ENCODE measurements at regions not wholly inside any gene's neighbourhood (a gene's known extent, or its start where the extent isn't known, plus 50 kb on each side); places are given as distances from the start of the nearest gene placed in this dataset.
A peak's percentile ranks its signal among the peaks of the same experiment; 100 is the strongest.

DNA sequence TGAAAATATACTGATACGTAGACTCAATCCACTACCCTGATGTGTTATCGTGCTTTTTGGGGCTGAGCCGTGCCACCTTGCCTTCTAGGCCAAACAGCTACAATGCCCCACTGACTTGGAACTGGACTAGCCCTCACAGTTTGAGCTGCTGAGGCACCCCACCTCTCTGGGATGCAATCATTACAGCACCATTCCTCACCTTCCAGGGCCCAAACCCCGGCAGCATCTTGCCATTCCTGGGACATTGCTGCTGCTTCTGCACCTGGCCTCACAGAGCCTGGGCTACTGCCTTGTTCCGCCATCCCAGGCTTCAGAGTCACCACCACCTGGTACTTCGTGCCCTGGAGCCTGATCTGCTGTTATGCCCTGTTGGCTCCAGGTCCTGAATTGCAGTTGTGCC is 89.5 kb upstream of the SNCAIP start:
- Histone ChIP-seq H3K36me3 (ENCODE audit: low read depth) (no peaks in the 10 kb centered on the region), H3K4me3 (ENCODE audit: severe bottlenecking) (no peak overlapping the region), H3K27me3 (ENCODE audit: insufficient read depth, poor library complexity, severe bottlenecking) (peaks cover 5% of the 10 kb centered on the region), H3K9me3 (ENCODE audit: severe bottlenecking) (no peaks in the 10 kb centered on the region), H3K27ac (ENCODE audit: poor library complexity, severe bottlenecking) (no peak overlapping the region), H3K4me1 (ENCODE audit: insufficient read depth, poor library complexity, severe bottlenecking) (no peaks in the 10 kb centered on the region)
- ATAC-seq (ENCODE audit: low read depth) (no peak), DNase-seq (ENCODE audit: low spot score) (no peak)
- TF ChIP-seq, protein P1, sequence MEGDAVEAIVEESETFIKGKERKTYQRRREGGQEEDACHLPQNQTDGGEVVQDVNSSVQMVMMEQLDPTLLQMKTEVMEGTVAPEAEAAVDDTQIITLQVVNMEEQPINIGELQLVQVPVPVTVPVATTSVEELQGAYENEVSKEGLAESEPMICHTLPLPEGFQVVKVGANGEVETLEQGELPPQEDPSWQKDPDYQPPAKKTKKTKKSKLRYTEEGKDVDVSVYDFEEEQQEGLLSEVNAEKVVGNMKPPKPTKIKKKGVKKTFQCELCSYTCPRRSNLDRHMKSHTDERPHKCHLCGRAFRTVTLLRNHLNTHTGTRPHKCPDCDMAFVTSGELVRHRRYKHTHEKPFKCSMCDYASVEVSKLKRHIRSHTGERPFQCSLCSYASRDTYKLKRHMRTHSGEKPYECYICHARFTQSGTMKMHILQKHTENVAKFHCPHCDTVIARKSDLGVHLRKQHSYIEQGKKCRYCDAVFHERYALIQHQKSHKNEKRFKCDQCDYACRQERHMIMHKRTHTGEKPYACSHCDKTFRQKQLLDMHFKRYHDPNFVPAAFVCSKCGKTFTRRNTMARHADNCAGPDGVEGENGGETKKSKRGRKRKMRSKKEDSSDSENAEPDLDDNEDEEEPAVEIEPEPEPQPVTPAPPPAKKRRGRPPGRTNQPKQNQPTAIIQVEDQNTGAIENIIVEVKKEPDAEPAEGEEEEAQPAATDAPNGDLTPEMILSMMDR (IDR thresholded peaks at IDR 0.05; ENCODE audit: poor library complexity, severe bottlenecking) = no peak

DNA sequence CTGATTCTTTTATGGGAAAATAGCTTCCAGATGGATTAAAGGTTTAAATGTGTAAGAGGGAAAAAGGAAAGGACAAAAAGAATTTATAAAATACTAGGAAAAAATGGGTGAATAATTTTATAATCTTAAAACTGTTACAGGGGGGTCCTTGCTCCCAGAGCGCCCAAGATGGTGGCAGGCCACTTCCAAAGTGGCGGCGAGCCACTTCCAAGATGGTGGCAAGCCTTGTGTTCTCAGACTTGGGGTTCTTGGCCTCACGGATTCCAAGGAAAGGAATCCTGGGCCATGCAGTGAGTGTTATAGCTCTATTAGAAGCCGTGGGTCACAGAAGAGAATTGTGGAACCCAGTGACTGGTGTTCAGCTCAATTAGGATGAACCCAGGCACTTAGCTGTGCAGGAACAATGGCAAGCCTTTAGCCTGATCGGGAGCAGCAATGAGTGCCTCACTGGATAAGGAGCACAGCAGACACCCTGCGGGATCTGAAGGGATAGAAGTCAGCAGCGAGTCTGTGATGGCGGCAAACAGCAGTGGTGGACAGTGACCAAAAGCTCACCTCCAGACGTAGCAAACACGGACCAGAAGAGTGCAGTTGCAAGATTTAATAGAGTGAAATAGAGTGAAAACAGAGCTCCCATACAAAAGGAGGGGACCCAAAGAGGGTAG is 83.2 kb upstream of the SNCAIP start:
- H3K4me3 ChIP-seq (ENCODE audit: severe bottlenecking) = no peak overlapping the region
- H3K27ac ChIP-seq (ENCODE audit: poor library complexity, severe bottlenecking) = no peak overlapping the region
- TF ChIP-seq, protein P1 (IDR thresholded peaks at IDR 0.05; ENCODE audit: poor library complexity, severe bottlenecking) = no peak
- no peaks in the 10 kb centered on the region for H3K36me3 ChIP-seq (ENCODE audit: low read depth)
- ATAC-seq (ENCODE audit: low read depth) (no peak), DNase-seq (ENCODE audit: low spot score) (no peak)
- no peaks in the 10 kb centered on the region for H3K4me1 ChIP-seq (ENCODE audit: insufficient read depth, poor library complexity, severe bottlenecking)
- no peaks in the 10 kb centered on the region for H3K27me3 ChIP-seq (ENCODE audit: insufficient read depth, poor library complexity, severe bottlenecking)
- no peaks in the 10 kb centered on the region for H3K9me3 ChIP-seq (ENCODE audit: severe bottlenecking)

DNA sequence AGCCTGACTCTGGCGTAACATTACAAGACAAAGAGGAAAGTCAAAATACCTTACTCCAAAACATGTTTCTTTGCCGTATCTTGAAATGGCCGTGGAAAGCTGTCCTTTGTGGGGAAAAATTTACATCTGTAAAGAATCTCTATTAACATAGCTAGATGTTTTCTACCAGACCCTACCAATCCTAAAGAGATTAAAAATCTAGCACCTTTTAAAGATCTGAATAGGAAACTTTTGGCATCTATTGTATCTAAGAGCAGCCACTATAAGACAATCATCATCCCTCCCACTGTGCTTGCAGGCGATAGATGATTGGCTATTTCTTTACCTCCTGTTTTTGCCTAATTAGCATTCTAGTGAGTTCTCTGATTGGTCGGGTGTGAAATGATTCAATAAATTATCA is 82.5 kb upstream of the SNCAIP start:
- H3K4me3 ChIP-seq (ENCODE audit: severe bottlenecking) = no peak overlapping the region
- no peaks in the 10 kb centered on the region for H3K9me3 ChIP-seq (ENCODE audit: severe bottlenecking)
- DNase-seq (ENCODE audit: low spot score) (no peak), ATAC-seq (ENCODE audit: low read depth) (no peak)
- no peaks in the 10 kb centered on the region for H3K36me3 ChIP-seq (ENCODE audit: low read depth)
- no peak overlapping the region for H3K27ac ChIP-seq (ENCODE audit: poor library complexity, severe bottlenecking)
- H3K4me1 ChIP-seq (ENCODE audit: insufficient read depth, poor library complexity, severe bottlenecking) = no peaks in the 10 kb centered on the region
- H3K27me3 ChIP-seq (ENCODE audit: insufficient read depth, poor library complexity, severe bottlenecking) = no peaks in the 10 kb centered on the region
- TF ChIP-seq, protein P1 (IDR thresholded peaks at IDR 0.05; ENCODE audit: poor library complexity, severe bottlenecking) = no peak

DNA sequence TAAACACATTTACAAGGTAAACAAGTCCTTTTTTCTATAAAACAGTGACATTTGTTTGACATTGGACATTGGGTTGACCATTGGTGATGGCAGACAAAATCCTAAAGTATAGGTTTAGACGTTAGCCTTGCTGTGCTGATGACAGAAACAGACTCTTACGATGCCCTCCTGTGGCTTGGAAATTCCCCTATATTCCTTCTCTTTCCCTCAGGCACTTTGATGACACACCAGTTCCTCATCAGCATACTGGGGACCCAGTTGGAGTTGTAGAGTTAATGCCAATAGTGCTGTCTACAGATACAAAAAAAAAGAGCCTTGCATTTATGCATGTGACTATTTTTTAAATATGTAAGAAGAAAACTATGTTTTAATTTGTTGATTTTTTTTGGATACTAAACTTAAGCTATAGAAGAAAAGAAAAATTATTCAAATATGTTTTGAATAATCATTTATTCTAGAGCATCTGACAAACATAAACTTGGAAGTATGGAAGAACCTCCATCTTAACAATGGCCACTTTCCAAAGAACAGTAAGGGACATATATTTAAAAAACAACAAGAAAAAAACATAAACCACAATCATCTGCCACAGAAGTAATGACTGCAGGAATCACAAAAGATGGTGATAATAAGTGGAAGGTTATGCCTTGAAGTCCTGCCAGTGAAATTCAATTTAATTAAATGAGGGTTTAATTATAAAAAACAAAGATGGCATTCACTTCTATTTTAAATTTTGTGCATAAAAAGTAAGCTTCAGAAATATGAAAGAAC is 75.6 kb upstream of the SNCAIP start:
- TF ChIP-seq, protein P1 (IDR thresholded peaks at IDR 0.05; ENCODE audit: poor library complexity, severe bottlenecking) = no peak
- no peaks in the 10 kb centered on the region for H3K27me3 ChIP-seq (ENCODE audit: insufficient read depth, poor library complexity, severe bottlenecking)
- no peak for DNase-seq (ENCODE audit: low spot score)
- H3K27ac ChIP-seq (ENCODE audit: poor library complexity, severe bottlenecking) = no peak overlapping the region
- ATAC-seq (ENCODE audit: low read depth) = peak; percentile 69; the same call in 2 of the 3 replicates
- H3K4me3 ChIP-seq (ENCODE audit: severe bottlenecking) = no peak overlapping the region
- no peaks in the 10 kb centered on the region for H3K9me3 ChIP-seq (ENCODE audit: severe bottlenecking)
- no peaks in the 10 kb centered on the region for H3K36me3 ChIP-seq (ENCODE audit: low read depth)
- no peaks in the 10 kb centered on the region for H3K4me1 ChIP-seq (ENCODE audit: insufficient read depth, poor library complexity, severe bottlenecking)

DNA sequence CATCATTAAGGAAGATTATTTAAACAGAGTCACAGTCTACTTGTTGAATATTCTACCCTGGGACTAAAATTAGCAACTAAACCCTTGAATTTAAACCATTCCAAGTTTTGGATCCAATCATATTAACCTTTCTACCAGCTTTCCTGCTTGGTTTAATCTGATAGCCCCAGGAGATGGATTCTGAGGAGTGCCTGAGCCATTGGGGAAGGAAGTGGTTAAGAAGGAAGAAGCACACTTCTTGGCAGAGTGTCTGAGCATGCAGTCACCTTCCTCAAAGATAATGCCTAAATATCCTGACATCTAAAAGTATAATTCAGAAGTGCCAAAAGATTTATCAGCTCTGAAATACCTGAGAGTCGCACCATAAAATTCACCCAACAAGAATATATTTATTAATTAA is 74.1 kb upstream of the SNCAIP start:
- TF ChIP-seq, protein P1 (IDR thresholded peaks at IDR 0.05; ENCODE audit: poor library complexity, severe bottlenecking) = no peak
- Histone ChIP-seq H3K9me3 (ENCODE audit: severe bottlenecking) (no peaks in the 10 kb centered on the region), H3K36me3 (ENCODE audit: low read depth) (no peaks in the 10 kb centered on the region), H3K4me3 (ENCODE audit: severe bottlenecking) (no peak overlapping the region), H3K27ac (ENCODE audit: poor library complexity, severe bottlenecking) (no peak overlapping the region), H3K27me3 (ENCODE audit: insufficient read depth, poor library complexity, severe bottlenecking) (no peaks in the 10 kb centered on the region), H3K4me1 (ENCODE audit: insufficient read depth, poor library complexity, severe bottlenecking) (no peaks in the 10 kb centered on the region)
- DNase-seq (ENCODE audit: low spot score) (no peak), ATAC-seq (ENCODE audit: low read depth) (0 out of 3 replicates have a peak, but pooled peaks have one; percentile 36)

Data from RWPE2 (cell line).